Activated CD4-positive, alpha-beta T cell treated with anti-CD3 and anti-CD28 coated beads for 1 hour (primary cell): ENCODE measurements at regions not wholly inside any gene's neighbourhood (a gene's known extent, or its start where the extent isn't known, plus 50 kb on each side); places are given as distances from the start of the nearest gene placed in this dataset.
"Not testable (repeated sequence)": the region's sequence is repeated elsewhere in the genome, so short reads cannot be mapped to it uniquely, and the experiment has no call there.

ENCODE experiments used
- DNase-seq: peaks from one replicate; pipeline ENCODE4 v3.0.0-alpha.2; 2020

DNA sequence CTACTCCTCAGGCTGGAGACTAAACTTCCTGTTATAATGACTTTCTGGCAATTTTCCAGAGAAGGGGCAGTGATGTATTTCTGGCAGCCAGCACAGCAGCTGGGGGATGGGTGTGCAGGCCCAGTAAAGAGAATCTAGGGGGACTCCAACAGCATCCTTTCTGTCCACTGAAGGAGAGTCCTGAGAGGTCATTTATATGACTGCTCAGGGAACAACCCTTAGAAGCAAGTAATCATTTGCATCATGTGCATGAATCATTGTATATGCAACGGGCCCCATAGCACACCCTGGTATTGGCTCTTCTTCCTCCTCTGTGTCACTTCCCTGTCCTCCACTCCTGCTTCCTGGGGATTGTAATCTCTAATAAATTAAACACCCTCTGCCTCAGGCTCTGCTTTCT is 493.8 kb downstream of the RPS29 start:
- no peak for DNase-seq

- no peak for DNase-seq
Observed at GRCh38 chr14:49089107-49089506, 497.1 kb downstream of the RPS29 start.

DNA sequence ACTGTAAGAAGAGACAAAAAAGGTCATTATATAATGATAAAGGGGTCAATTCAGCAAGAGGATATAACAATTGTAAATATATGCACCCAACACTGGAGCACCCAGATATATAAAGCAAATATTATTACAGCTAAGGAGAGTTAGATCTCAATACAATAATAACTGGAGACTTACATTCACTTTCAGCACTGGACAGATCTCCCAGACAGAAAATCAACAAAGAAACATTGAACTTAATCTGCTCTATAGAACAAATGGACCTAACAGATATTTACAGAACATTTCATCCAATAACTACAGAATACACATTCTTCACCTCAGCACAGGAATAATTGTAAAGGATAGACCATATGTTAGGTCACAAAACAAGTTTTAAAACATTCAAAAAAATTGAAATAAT is 512.9 kb downstream of the RPS29 start:
- DNase-seq, result not testable (repeated sequence)

GRCh38 chr14:49058511-49058910 is 527.7 kb downstream of the RPS29 start:
- DNase-seq, result no peak

GRCh38 chr14:49057838-49058510 is 528.2 kb downstream of the RPS29 start:
- DNase-seq, result no peak

DNA sequence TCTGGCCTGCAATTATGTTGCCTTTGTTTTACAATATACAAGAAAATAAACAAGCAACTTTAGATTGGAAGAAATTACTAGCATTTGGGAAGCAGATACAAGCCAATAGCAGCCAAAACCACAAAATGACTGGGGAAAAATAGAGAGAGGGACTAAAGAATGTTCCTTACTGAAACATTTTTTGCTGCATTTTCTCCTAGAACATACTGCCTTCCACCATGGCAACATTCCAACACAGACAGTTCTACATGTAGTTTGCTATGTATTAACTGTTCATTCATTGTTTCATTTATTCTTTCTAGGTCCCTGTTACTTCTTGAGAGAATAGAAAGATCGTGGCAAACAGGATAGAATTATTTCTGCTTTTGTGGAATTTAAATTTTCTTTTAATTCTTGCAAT is 530.2 kb downstream of the RPS29 start:
- no peak for DNase-seq

DNA sequence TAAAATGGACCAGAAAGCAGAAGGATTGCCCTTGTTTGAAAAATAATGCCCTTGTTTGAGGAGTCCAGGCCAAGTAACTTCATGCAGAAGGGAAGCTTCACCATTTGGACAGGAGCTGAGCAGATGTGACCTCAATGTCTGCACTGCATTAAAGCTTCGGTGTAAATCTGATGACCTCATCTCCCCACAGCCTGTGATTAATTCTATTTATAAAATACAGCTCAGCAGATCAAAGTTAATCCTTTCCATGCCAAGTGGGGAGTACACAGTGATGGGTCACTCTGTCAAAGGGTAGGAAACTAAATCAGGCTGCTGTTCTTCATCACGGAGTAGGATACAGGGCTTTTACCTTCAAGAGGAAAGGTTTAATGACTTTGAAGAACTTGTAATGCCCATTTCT is 533.7 kb downstream of the RPS29 start:
- no peak for DNase-seq

DNA sequence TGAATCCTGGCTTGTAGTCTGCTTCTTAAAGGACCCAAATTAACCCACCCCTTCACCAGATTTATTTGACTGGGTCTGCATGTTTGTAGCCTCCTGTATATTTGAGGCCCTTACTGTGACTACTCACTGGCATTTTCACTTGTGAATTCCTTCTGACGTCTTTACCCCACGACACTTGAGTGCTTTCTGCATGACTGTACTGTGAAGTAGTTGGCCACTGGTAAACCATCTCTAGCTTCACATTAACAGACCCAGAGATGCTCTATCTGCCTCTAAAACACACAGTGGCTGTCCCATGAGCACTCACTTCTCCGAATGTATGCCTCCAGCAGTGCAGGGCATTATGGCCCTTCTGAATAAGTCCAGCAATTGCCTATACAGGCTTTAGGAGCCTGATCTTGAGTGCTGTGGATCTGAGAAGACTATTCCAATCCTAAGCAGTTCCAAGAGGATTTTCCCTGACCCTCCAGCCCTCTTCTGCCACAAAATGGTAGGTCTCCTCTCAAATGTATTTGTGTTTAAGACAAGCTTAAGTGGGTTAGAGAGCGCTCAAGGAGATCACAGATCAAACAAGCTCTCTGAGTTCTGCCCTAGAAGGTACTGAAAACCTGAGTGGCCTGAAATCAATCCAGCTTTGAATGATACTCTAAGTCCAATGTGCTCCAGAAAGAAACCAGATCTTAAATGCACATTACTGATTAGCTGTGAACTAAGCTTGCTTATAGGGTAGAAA is 534.7 kb downstream of the RPS29 start:
- DNase-seq, result no peak

DNA sequence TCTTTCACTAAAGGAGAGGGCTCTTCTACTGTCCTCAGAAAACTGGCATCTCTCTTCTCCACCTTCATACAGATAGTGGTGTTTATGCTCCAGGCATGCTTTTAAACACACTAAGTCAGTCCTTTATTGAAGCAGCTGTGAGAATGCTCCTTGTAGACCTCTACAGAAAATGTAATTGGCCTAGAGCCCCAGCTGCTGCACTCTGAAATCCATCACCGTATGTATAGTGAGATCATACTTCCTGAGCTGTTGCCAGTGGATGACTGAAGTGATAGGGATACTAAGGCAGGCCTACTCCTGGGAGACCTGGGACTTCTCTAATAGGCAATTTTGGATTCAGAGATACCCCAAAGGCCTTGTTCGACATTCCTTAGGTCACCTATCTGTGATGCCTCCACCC is 535.4 kb downstream of the RPS29 start:
- no peak for DNase-seq

- no peak for DNase-seq
Observed at GRCh38 chr14:49049711-49050110, 536.5 kb downstream of the RPS29 start.

DNA sequence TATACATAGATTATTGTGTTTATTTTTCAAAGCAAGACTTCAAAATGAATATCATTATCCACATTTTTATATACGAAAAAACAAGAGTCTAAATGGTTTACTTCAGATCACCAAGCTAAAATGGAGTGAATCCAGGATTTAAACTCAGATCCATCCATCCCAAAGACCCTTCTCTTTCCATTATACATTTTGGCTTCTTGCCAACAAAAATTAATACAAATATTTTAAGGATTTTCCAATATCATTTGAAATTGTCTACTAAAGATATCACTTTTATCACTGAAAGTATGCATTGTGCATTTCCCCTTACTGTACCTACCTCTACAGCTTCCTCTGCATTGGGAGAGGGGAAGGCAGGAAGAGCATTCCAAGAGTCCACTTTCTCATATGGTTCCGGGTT is 541.2 kb downstream of the RPS29 start:
- no peak for DNase-seq

- no peak for DNase-seq
Observed at GRCh38 chr14:49036984-49037516, 549.1 kb downstream of the RPS29 start.

GRCh38 chr14:49036266-49036665 is 549.9 kb downstream of the RPS29 start:
- no peak for DNase-seq

GRCh38 chr14:49033131-49033530 is 553.0 kb downstream of the RPS29 start:
- DNase-seq, result no peak

GRCh38 chr14:49031710-49032109 is 554.5 kb downstream of the RPS29 start:
- not testable (repeated sequence) for DNase-seq

DNA sequence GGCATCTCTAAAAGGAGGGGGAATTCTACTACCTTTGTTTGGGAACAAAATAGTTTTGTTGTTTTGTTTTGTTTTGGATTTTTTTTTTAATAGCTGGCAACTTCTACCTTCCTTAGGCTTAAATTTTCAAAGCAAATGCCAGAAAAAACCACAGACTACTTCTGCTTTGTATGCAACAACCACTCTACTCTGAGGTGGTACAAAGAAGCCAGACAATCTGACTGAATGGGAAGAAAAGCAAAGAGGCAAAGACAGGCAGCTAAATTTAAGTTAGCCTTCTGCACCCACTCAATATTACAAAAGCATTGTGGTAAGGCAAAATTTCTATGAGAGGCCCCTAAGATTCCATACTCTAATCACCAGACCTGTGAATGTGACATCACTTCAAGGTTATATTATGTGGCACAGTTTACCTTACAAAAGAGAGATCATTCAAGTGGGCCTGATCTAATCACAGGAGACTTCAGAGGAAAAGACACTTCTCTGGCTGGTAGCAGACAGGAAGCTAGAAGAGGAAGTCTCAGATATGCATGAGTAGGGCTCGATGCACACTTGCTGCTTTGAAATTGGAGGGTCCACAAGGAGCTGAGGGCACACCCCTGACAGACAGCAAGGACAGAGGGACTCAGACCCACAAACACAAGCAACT is 566.6 kb downstream of the RPS29 start:
- DNase-seq, result no peak

DNA sequence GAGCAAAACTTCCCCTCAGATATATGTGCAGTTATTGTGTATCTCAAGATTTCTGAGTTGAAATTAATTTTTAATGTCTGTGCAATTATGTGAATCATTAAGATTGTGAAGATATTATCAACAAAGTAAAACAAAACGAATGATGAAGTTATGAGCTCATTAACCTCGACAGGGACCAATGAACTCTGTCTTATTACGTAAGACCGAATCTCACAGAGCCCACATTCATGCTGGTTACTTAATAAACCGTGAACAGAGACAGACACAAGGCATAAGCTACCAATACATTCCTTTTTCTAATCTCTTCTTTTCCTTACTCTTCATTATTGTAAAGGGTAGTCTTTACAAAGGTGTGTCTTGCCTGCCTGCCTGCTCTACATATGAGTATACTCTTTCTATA is 568.7 kb downstream of the RPS29 start:
- no peak for DNase-seq

GRCh38 chr14:49016381-49016780 is 569.8 kb downstream of the RPS29 start:
- no peak for DNase-seq

DNA sequence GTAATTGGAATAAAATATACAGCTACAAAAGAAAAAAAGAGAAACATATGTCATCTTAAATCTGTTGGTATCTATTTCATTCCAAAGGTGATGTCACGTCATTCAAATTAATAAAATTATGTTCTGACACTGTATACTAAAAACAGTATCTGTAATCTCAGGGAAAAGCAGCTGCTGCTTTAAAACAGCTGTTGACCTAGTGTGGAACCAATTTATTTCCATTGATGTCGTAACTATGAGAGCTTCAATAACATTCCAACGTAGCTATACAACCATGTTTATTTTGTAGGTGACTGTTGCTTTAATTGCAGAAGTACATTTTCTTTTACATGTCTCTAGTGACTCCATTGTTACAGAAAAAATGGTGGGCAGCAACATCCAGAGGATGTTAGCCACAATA is 571.7 kb downstream of the RPS29 start:
- no peak for DNase-seq

GRCh38 chr14:49008363-49008762 is 577.8 kb downstream of the RPS29 start:
- no peak for DNase-seq

DNA sequence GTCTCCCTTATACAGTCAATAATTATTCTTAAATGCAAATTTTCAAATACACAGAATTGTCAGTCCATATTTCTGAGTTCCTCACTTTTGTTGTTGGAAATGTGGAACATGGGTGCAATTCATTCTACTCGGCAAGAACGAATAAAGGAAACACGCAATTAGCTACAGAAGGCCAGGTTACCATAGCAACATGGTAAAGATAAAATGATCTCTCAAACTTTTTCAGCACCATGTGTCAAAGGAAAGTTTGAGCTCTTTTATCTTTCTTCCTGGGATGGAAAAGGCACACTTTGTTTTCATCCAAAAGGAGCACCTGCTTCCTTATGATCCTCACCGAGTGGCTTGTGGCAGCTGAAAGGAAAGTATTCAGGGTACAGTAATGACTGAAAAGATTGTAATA is 595.0 kb downstream of the RPS29 start:
- DNase-seq, result no peak

DNA sequence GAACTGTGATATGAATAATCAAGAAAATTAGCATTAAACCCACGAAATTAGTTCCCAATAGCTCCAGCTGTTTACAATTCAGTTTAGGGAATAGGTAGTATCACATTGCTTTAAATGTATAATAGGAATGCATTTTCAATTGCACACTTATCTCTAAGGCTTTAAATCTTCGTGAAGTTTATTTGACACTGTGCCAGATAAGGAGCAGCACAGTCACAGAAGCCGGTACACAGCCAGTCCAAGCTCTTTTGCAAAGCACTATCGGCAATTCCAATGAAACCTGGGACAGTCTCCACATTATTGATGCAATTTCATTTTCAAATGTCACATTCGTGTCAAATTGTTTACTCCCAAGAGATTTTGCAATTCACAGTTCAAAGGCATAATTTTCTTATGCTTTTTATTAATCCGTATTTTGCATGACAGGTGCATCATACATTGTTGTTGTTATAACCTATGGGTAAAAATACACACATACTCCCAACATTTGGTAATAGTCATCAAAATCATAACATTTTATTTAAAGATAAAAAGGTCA is 602.8 kb downstream of the RPS29 start:
- DNase-seq, result no peak

- DNase-seq, result no peak
Observed at GRCh38 chr14:48974994-48975393, 611.2 kb downstream of the RPS29 start.

- no peak for DNase-seq
Observed at GRCh38 chr14:48973151-48973550, 613.0 kb downstream of the RPS29 start.
